ENCODE measurements at regions not wholly inside any gene's neighbourhood (a gene's known extent, or its start where the extent isn't known, plus 50 kb on each side); places are given as distances from the start of the nearest gene placed in this dataset.

DNA sequence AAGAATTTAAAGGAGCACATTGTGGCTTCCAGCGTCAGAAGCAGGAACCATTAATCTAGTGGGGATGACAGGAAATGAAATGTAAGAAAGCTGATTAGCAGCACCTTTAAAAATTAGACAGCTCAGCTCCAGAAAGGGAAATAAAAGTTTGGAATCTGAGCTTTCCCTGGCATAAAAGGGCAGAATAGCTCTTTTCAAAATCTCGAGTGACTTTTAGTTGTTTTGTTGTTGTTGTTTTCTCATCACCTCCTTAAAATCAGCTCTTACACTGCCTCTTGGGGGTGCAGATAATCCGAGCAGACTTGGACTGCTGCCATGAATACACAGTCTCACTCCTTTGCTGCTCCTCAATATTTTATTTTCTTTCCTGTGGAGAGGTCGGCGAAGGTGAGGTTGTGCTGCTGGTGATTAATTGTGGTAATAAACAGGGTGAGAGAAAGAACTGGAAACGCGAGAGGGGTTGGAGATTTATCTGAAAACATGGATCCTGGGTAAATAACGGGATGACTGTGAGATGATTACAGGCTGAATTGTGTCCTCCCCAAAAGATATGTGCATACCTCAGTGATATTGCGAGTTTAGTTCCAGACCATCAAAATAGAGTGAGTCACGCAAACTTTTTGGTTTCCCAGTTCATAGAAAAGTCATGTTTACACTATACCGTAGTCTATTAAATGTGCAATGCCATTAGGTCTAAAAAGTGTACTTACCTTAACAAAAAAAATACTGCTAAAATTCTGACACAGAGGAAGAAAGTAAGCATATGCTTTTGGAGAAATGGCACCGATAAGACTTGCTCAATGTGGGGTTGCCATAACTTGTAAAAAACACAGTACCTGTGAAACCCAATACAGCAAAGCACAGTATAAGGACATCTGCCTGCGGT is 787.7 kb downstream of the UQCRFS1 start:
- Histone ChIP-seq H2AK5ac (ENCODE audit: low read depth, low read length) (no peak overlapping the region), H3K27ac (replicated peaks; ENCODE audit: low read length) (no peak overlapping the region), H3K36me3 (replicated peaks in 1 of 2; ENCODE audit: control insufficient read depth in 2 of 2, insufficient read depth in 2 of 2, low read length in 2 of 2) (no peaks in the 10 kb centered on the region), H3K79me1 (ENCODE audit: low read depth, low read length) (no peaks in the 10 kb centered on the region), H3K18ac (ENCODE audit: low read length) (no peak overlapping the region), H2BK5ac (ENCODE audit: low read length) (no peak overlapping the region), H3K9ac (ENCODE audit: low read depth, low read length, poor library complexity) (no peak overlapping the region), H3K27me3 (ENCODE audit: control insufficient read depth in 3 of 3, insufficient read depth in 3 of 3, low read depth in 1 of 3, low read length in 3 of 3) (no peaks in the 10 kb centered on the region), H3K4me2 (ENCODE audit: insufficient read depth, low read length, poor library complexity, severe bottlenecking) (no peak overlapping the region), H2AFZ (ENCODE audit: low read length) (no peak overlapping the region), H3K4me3 (ENCODE audit: low read length in 2 of 2) (no peak overlapping the region), H3K4ac (ENCODE audit: low read length) (no peak overlapping the region), H2BK120ac (ENCODE audit: low read depth, low read length) (no peak overlapping the region), H4K8ac (ENCODE audit: low read depth, low read length) (no peak overlapping the region), H2BK12ac (ENCODE audit: low read length) (no peak overlapping the region), H3K14ac (ENCODE audit: low read length) (no peak overlapping the region), H3K9me3 (replicated peaks in 1 of 2; ENCODE audit: control insufficient read depth in 2 of 2, insufficient read depth in 1 of 2, low read depth in 1 of 2, low read length in 2 of 2) (no peaks in the 10 kb centered on the region), H2BK15ac (ENCODE audit: low read length) (no peak overlapping the region), H3K4me1 (ENCODE audit: control insufficient read depth in 2 of 2, insufficient read depth in 1 of 2, low read depth in 1 of 2, low read length in 2 of 2) (peaks cover 0 to 25% of the 10 kb centered on the region in 2 donors), H4K91ac (ENCODE audit: low read depth, low read length, poor library complexity) (no peak overlapping the region), H3K23ac (ENCODE audit: low read depth, low read length, poor library complexity) (no peak overlapping the region)
- no peak for DNase-seq (ENCODE audit: low spot score)
- WGBS, 2 donors (ENCODE audit: extremely low coverage in 2 of 2, insufficient read length in 2 of 2, insufficient replicate concordance in 1 of 2), result no CpG with 5 or more reads among the region's 13 CpGs

DNA sequence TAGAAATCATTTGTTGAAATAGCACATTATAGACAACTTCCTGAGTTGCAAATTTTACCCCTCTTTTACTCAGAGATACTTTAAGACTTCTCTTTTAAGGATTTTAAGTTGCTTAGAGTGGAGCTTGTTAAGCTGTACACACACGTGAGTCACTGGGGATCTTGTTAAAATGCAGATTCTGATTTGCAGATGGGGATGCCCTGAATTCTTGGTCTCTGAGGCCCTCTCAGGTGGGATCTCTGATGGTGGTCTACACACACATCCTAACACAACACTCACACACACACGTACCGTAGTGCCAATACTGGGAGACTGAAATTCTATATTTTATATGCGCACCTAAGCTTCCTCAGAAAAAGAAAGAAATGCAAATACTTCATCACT is 788.3 kb downstream of the UQCRFS1 start:
- Histone ChIP-seq H3K27ac (replicated peaks; ENCODE audit: low read length) (no peak overlapping the region), H3K4ac (ENCODE audit: low read length) (no peak overlapping the region), H3K4me1 (ENCODE audit: control insufficient read depth in 2 of 2, insufficient read depth in 1 of 2, low read depth in 1 of 2, low read length in 2 of 2) (peaks cover 0 to 25% of the 10 kb centered on the region in 2 donors), H3K23ac (ENCODE audit: low read depth, low read length, poor library complexity) (no peak overlapping the region), H3K4me2 (ENCODE audit: insufficient read depth, low read length, poor library complexity, severe bottlenecking) (no peak overlapping the region), H2BK5ac (ENCODE audit: low read length) (no peak overlapping the region), H3K14ac (ENCODE audit: low read length) (no peak overlapping the region), H2BK120ac (ENCODE audit: low read depth, low read length) (no peak overlapping the region), H3K36me3 (replicated peaks in 1 of 2; ENCODE audit: control insufficient read depth in 2 of 2, insufficient read depth in 2 of 2, low read length in 2 of 2) (no peaks in the 10 kb centered on the region), H3K79me1 (ENCODE audit: low read depth, low read length) (no peaks in the 10 kb centered on the region), H3K9me3 (replicated peaks in 1 of 2; ENCODE audit: control insufficient read depth in 2 of 2, insufficient read depth in 1 of 2, low read depth in 1 of 2, low read length in 2 of 2) (no peaks in the 10 kb centered on the region), H3K18ac (ENCODE audit: low read length) (no peak overlapping the region), H4K8ac (ENCODE audit: low read depth, low read length) (no peak overlapping the region), H2BK15ac (ENCODE audit: low read length) (no peak overlapping the region), H3K27me3 (ENCODE audit: control insufficient read depth in 3 of 3, insufficient read depth in 3 of 3, low read depth in 1 of 3, low read length in 3 of 3) (no peaks in the 10 kb centered on the region), H2AK5ac (ENCODE audit: low read depth, low read length) (no peak overlapping the region), H3K9ac (ENCODE audit: low read depth, low read length, poor library complexity) (no peak overlapping the region), H2BK12ac (ENCODE audit: low read length) (no peak overlapping the region), H3K4me3 (ENCODE audit: low read length in 2 of 2) (no peak overlapping the region), H2AFZ (ENCODE audit: low read length) (no peak overlapping the region), H4K91ac (ENCODE audit: low read depth, low read length, poor library complexity) (no peak overlapping the region)
- no peak for DNase-seq (ENCODE audit: low spot score)
- WGBS, 2 donors (ENCODE audit: extremely low coverage in 2 of 2, insufficient read length in 2 of 2, insufficient replicate concordance in 1 of 2), result no CpG with 5 or more reads among the region's 4 CpGs

DNA sequence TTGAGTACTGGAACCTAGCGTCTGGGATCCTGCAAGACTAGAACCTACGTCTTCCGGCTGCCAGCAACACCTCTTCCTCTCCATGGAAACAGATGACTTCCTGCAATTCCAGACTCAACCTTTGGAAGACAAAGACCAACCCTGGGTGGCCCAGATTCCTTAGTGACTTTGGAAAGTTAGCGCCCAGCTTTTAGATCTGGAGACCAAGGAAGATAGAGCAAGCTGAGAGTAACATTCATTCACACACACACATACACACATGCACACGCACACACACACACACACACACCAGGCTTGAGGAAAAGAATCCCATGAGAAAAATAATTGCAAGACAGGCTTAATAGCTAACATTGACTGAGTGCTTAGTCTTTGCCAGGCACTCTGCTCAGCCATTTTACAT is 788.9 kb downstream of the UQCRFS1 start:
- peak; percentile 47 for DNase-seq (ENCODE audit: low spot score)
- Histone ChIP-seq H3K4me2 (ENCODE audit: insufficient read depth, low read length, poor library complexity, severe bottlenecking) (no peak overlapping the region), H3K27ac (replicated peaks; ENCODE audit: low read length) (no peak overlapping the region), H3K23ac (ENCODE audit: low read depth, low read length, poor library complexity) (no peak overlapping the region), H2BK12ac (ENCODE audit: low read length) (no peak overlapping the region), H3K27me3 (ENCODE audit: control insufficient read depth in 3 of 3, insufficient read depth in 3 of 3, low read depth in 1 of 3, low read length in 3 of 3) (no peaks in the 10 kb centered on the region), H2AFZ (ENCODE audit: low read length) (no peak overlapping the region), H3K36me3 (replicated peaks in 1 of 2; ENCODE audit: control insufficient read depth in 2 of 2, insufficient read depth in 2 of 2, low read length in 2 of 2) (no peaks in the 10 kb centered on the region), H3K18ac (ENCODE audit: low read length) (no peak overlapping the region), H3K14ac (ENCODE audit: low read length) (no peak overlapping the region), H2BK5ac (ENCODE audit: low read length) (no peak overlapping the region), H2AK5ac (ENCODE audit: low read depth, low read length) (no peak overlapping the region), H2BK15ac (ENCODE audit: low read length) (no peak overlapping the region), H3K4ac (ENCODE audit: low read length) (no peak overlapping the region), H3K9me3 (replicated peaks in 1 of 2; ENCODE audit: control insufficient read depth in 2 of 2, insufficient read depth in 1 of 2, low read depth in 1 of 2, low read length in 2 of 2) (no peaks in the 10 kb centered on the region), H4K91ac (ENCODE audit: low read depth, low read length, poor library complexity) (no peak overlapping the region), H3K4me1 (ENCODE audit: control insufficient read depth in 2 of 2, insufficient read depth in 1 of 2, low read depth in 1 of 2, low read length in 2 of 2) (peaks cover 0 to 25% of the 10 kb centered on the region in 2 donors), H3K4me3 (ENCODE audit: low read length in 2 of 2) (no peak overlapping the region), H4K8ac (ENCODE audit: low read depth, low read length) (no peak overlapping the region), H3K79me1 (ENCODE audit: low read depth, low read length) (no peaks in the 10 kb centered on the region), H3K9ac (ENCODE audit: low read depth, low read length, poor library complexity) (no peak overlapping the region), H2BK120ac (ENCODE audit: low read depth, low read length) (no peak overlapping the region)
- no CpG with 5 or more reads among the region's 5 CpGs for WGBS, 2 donors (ENCODE audit: extremely low coverage in 2 of 2, insufficient read length in 2 of 2, insufficient replicate concordance in 1 of 2)

DNA sequence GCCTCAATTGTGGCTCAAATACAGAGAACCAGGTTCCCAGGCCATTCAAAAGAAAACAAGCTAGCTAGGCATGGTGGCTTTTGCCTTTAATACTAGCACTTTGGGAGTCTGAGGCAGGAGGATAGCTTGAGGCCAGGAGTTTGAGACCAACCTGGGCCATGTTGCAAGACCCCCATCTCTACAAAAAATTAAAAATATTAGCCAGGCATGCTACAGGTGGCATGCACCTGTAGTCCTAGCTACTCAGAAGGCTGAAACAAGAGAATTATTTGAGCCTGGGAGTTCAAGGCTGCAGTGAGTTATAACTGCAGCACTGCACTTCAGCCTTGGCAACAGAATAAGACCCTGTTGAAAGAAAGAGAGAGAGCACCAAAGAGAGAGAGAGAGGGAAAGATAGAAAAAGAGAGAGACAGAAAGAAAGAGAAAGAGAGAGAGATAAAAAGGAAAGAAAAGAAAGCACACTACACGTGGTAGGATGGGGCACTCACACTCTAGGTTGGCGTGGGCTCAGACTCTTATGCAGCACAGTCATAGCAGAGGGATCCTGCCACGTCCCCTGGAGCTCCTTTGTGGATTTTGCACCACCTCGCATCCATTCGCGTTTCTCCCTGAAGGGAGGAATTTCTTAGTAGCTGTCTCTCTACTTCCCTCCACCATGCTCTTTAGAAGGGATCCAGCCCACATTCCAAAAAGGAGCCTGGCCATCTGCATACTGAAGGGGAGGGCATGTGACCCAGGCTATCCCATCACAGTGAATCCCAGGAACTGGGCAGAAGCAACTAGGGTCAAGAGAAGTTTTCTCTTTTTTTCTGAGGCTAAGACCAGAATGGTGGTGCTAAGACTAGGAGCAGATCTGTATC is 789.9 kb downstream of the UQCRFS1 start:
- H3K14ac ChIP-seq (ENCODE audit: low read length), result no peak overlapping the region
- no peaks in the 10 kb centered on the region for H3K36me3 ChIP-seq (replicated peaks in 1 of 2; ENCODE audit: control insufficient read depth in 2 of 2, insufficient read depth in 2 of 2, low read length in 2 of 2)
- H3K18ac ChIP-seq (ENCODE audit: low read length), result no peak overlapping the region
- no peak overlapping the region for H4K91ac ChIP-seq (ENCODE audit: low read depth, low read length, poor library complexity)
- no peak overlapping the region for H3K4ac ChIP-seq (ENCODE audit: low read length)
- H2BK15ac ChIP-seq (ENCODE audit: low read length), result no peak overlapping the region
- H3K9me3 ChIP-seq (replicated peaks in 1 of 2; ENCODE audit: control insufficient read depth in 2 of 2, insufficient read depth in 1 of 2, low read depth in 1 of 2, low read length in 2 of 2), result no peaks in the 10 kb centered on the region
- peaks cover 0 to 25% of the 10 kb centered on the region in 2 donors for H3K4me1 ChIP-seq (ENCODE audit: control insufficient read depth in 2 of 2, insufficient read depth in 1 of 2, low read depth in 1 of 2, low read length in 2 of 2)
- H2AFZ ChIP-seq (ENCODE audit: low read length), result no peak overlapping the region
- H3K27ac ChIP-seq (replicated peaks; ENCODE audit: low read length), result no peak overlapping the region
- WGBS, 2 donors (ENCODE audit: extremely low coverage in 2 of 2, insufficient read length in 2 of 2, insufficient replicate concordance in 1 of 2), result no CpG with 5 or more reads among the region's 6 CpGs
- no peak overlapping the region for H2AK5ac ChIP-seq (ENCODE audit: low read depth, low read length)
- H3K4me2 ChIP-seq (ENCODE audit: insufficient read depth, low read length, poor library complexity, severe bottlenecking), result no peak overlapping the region
- H3K27me3 ChIP-seq (ENCODE audit: control insufficient read depth in 3 of 3, insufficient read depth in 3 of 3, low read depth in 1 of 3, low read length in 3 of 3), result no peaks in the 10 kb centered on the region
- H3K9ac ChIP-seq (ENCODE audit: low read depth, low read length, poor library complexity), result no peak overlapping the region
- no peak overlapping the region for H2BK5ac ChIP-seq (ENCODE audit: low read length)
- no peak overlapping the region for H2BK120ac ChIP-seq (ENCODE audit: low read depth, low read length)
- no peak overlapping the region for H3K23ac ChIP-seq (ENCODE audit: low read depth, low read length, poor library complexity)
- no peaks in the 10 kb centered on the region for H3K79me1 ChIP-seq (ENCODE audit: low read depth, low read length)
- no peak for DNase-seq (ENCODE audit: low spot score)
- H3K4me3 ChIP-seq (ENCODE audit: low read length in 2 of 2), result no peak overlapping the region
- no peak overlapping the region for H2BK12ac ChIP-seq (ENCODE audit: low read length)
- no peak overlapping the region for H4K8ac ChIP-seq (ENCODE audit: low read depth, low read length)

Data from neuronal stem cell (in vitro differentiated cells).